Keratinocyte (primary cell): ENCODE measurements at regions not wholly inside any gene's neighbourhood (a gene's known extent, or its start where the extent isn't known, plus 50 kb on each side); places are given as distances from the start of the nearest gene placed in this dataset.

Experiments used
- CTCF ChIP-seq, 3 experiments: IDR thresholded peaks in 1 of 3; conservative IDR thresholded peaks in 1 of 3; optimal IDR thresholded peaks in 1 of 3; 2 replicates in 2 of 3; 3 replicates in 1 of 3; pipeline versions ENCODE3 to v1.5.1; 2011; ENCODE audit warnings: low read length in 3 of 3, mild to moderate bottlenecking in 3 of 3, moderate library complexity in 2 of 3, control low read depth in 1 of 3, inconsistent platforms in 1 of 3; ENCODE audit not compliant: insufficient read depth in 2 of 3; ENCODE audit errors: extremely low read depth in 1 of 3
- EZH2 ChIP-seq: IDR thresholded peaks from one replicate; pipeline ENCODE4 v1.6.1; 2012; ENCODE audit warnings: inconsistent platforms, mild to moderate bottlenecking, low read length, moderate library complexity

- TF ChIP-seq EZH2 (no peak), CTCF (optimal IDR thresholded peaks at IDR 0.05 in 1 of 3, IDR thresholded peaks at IDR 0.05 in 1 of 3, conservative IDR thresholded peaks at IDR 0.05 in 1 of 3; ENCODE audit: extremely low read depth in 1 of 3, insufficient read depth in 2 of 3, low read length in 3 of 3) (no peak)
Measured at GRCh38 chr13:59543418-59543817, 620.3 kb downstream of the DIAPH3 start.
